Caco-2 (cell line): ENCODE measurements at regions not wholly inside any gene's neighbourhood (a gene's known extent, or its start where the extent isn't known, plus 50 kb on each side); places are given as distances from the start of the nearest gene placed in this dataset.

Experiments used
- BruUV-seq: library from RNA; stranded (reverse); fragments of 400-500 nt; replicated peaks from 2 replicates; lab custom pipeline; 2021; lab: Mats Ljungman, UMichigan
- CTCF ChIA-PET: fragments of 300-600 bp; sonication (Branson Sonifier 250); formaldehyde crosslinking; loops from one replicate; lab custom pipeline; 2022; ENCODE audit warnings: antibody characterized with exemption; lab: Charles Lee
- POLR2A ChIA-PET: fragments of 300-600 bp; sonication (Branson Sonifier 250); formaldehyde crosslinking; loops from one replicate; lab custom pipeline; 2022; ENCODE audit warnings: antibody characterized with exemption; lab: Charles Lee
- DNase-seq, 2 experiments: peaks; one replicate each; pipeline versions ENCODE4 v3.0.0 to v3.0.0-alpha.2; 2020 to 2022
- H3K27me3 ChIP-seq: replicated peaks from 2 replicates; pipeline ENCODE4 v1.6.0; 2011; ENCODE audit warnings: low read length; ENCODE audit not compliant: control insufficient read depth, insufficient read depth
- H3K36me3 ChIP-seq: 2 replicates; pipeline ENCODE4 v1.5.1; 2011; ENCODE audit warnings: low read length; ENCODE audit not compliant: control insufficient read depth, insufficient read depth
- H3K4me1 ChIP-seq: fragments of 250-450 bp; sonication (Bioruptor Pico); 2 replicates; pipeline ENCODE4 v1.5.1; 2020; ENCODE audit warnings: mild to moderate bottlenecking
- H3K4me3 ChIP-seq: 2 replicates; pipeline ENCODE4 v1.5.1; 2011; ENCODE audit warnings: low read depth, mild to moderate bottlenecking, control low read depth, low read length
- H3K9me3 ChIP-seq: fragments of 250-450 bp; sonication (Bioruptor Pico); 2 replicates; pipeline ENCODE4 v1.5.1; 2020; ENCODE audit warnings: mild to moderate bottlenecking, moderate library complexity
- H3K27ac Mint-ChIP-seq: one replicate; pipeline ENCODE4 v1.8.0; 2022; ENCODE audit warnings: mixed read lengths; ENCODE audit not compliant: unreplicated experiment
- H3K27me3 Mint-ChIP-seq: one replicate; pipeline ENCODE4 v1.8.0; 2022; ENCODE audit warnings: mixed read lengths; ENCODE audit not compliant: insufficient read depth, unreplicated experiment
- H3K36me3 Mint-ChIP-seq: one replicate; pipeline ENCODE4 v1.8.0; 2022; ENCODE audit warnings: mild to moderate bottlenecking, mixed read lengths; ENCODE audit not compliant: insufficient read depth, unreplicated experiment
- H3K4me1 Mint-ChIP-seq: one replicate; pipeline ENCODE4 v1.8.0; 2022; ENCODE audit warnings: low read depth, mixed read lengths; ENCODE audit not compliant: unreplicated experiment
- H3K4me3 Mint-ChIP-seq: one replicate; pipeline ENCODE4 v1.8.0; 2022; ENCODE audit warnings: mild to moderate bottlenecking, moderate library complexity, mixed read lengths; ENCODE audit not compliant: unreplicated experiment
- H3K9me3 Mint-ChIP-seq: one replicate; pipeline ENCODE4 v1.8.0; 2022; ENCODE audit warnings: mixed read lengths; ENCODE audit not compliant: unreplicated experiment
- CTCF ChIP-seq, 2 experiments: fragments of 200-600 bp in 1 of 2; IDR thresholded peaks; 1 replicate in 1 of 2; 2 replicates in 1 of 2; pipeline versions ENCODE4 v1.5.1 to v1.8.0; 2011 to 2022; ENCODE audit warnings: antibody characterized with exemption in 1 of 2, control low read depth in 1 of 2, inconsistent platforms in 1 of 2, low read depth in 1 of 2, low read length in 1 of 2, mild to moderate bottlenecking in 1 of 2, moderate library complexity in 1 of 2; ENCODE audit not compliant: insufficient read depth in 1 of 2, severe bottlenecking in 1 of 2, unreplicated experiment in 1 of 2
- intact Hi-C: fragments of 100-400 bp; cut with micrococcal nuclease; formaldehyde crosslinking; loops from one replicate; pipeline ENCODE4 v1.10.0; 2022; ENCODE audit not compliant: unreplicated experiment

GRCh38 chr12:77407931-77408330 is 342.6 kb upstream of the E2F7 start:
- Histone ChIP-seq H3K36me3 (no peaks in the 10 kb centered on the region), H3K4me3 (no peak overlapping the region), H3K27me3 (no peaks in the 10 kb centered on the region), H3K4me1 (no peaks in the 10 kb centered on the region), H3K9me3 (no peaks in the 10 kb centered on the region)
- no TSS peak for BruUV-seq
- H3K4me1 Mint-ChIP-seq: no peaks in the 10 kb centered on the region
- POLR2A ChIA-PET: interaction anchor here (0.7 kb wide), 1 partner anchor 22 kb away, joined by 5 read pairs; no protein-coding TSS in a partner anchor
- H3K27me3 Mint-ChIP-seq: no peaks in the 10 kb centered on the region
- intact Hi-C loops: no loop called here
- no peak for DNase-seq
- CTCF ChIA-PET: no interaction called here
- no peaks in the 10 kb centered on the region for H3K9me3 Mint-ChIP-seq
- no peaks in the 10 kb centered on the region for H3K36me3 Mint-ChIP-seq
- H3K27ac Mint-ChIP-seq: no peak overlapping the region
- no peak overlapping the region for H3K4me3 Mint-ChIP-seq
- no peak for TF ChIP-seq CTCF (IDR thresholded peaks at IDR 0.05; ENCODE audit: insufficient read depth in 1 of 2, low read depth in 1 of 2, low read length in 1 of 2, severe bottlenecking in 1 of 2, unreplicated experiment in 1 of 2)

DNA sequence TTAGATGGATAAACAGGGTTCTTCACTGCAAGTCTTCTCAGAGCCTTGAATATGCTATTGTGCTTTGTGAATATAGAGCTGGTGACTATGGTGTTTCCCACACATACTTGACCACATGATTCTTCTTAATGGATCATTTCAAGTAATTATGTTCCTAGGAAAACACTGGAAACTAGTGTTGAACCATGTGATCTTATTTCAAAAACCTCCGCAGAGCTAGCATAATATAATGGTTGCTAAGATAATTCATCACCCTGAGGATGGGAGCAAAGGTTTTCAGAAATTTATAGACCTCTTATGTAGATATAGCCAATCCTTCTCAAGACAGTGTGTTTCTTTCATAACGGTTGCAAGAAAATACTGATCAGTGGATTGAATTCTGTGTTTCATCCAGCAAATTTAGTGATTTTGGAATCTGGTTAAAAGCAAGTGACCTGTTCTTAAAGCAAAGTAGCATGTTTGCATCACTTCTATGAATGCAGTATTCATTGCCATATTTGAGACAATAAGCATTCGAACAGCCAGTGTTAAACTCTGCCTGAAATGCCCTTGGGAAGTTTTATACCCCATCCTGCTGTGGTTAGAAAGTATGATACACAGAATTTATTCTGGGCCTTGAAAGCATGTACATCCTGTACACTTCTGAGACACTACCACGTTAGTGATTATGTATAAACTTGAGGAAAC is 341.0 kb upstream of the E2F7 start:
- Histone ChIP-seq H3K4me1 (no peaks in the 10 kb centered on the region), H3K4me3 (no peak overlapping the region), H3K9me3 (no peaks in the 10 kb centered on the region), H3K27me3 (no peaks in the 10 kb centered on the region), H3K36me3 (no peaks in the 10 kb centered on the region)
- BruUV-seq: no TSS peak
- ChIA-PET POLR2A (no interaction called here), CTCF (no interaction called here)
- DNase-seq: no peak
- Mint-ChIP-seq H3K4me3 (no peak overlapping the region), H3K27me3 (no peaks in the 10 kb centered on the region), H3K27ac (no peak overlapping the region), H3K9me3 (no peaks in the 10 kb centered on the region), H3K36me3 (no peaks in the 10 kb centered on the region), H3K4me1 (no peaks in the 10 kb centered on the region)
- intact Hi-C loops: no loop called here
- TF ChIP-seq CTCF (IDR thresholded peaks at IDR 0.05; ENCODE audit: insufficient read depth in 1 of 2, low read depth in 1 of 2, low read length in 1 of 2, severe bottlenecking in 1 of 2, unreplicated experiment in 1 of 2): no peak

DNA sequence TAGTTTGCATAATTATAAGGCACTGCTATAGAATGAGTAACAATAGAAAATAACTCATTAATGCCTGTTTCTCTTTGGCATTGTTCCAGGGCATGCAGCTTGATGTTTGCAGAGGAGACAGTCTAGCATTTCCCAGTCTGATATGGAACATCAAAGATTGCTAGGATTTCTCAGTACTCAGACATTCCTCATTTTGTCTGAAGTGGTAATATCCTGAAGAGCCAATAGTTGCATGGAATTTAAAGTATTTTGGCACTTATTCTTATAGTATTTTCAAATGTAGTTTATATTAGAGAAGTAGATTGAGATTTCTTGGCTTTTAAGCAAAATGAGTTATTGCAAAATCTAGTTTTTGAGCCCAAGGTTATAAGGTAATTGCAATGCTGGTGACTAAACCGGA is 337.3 kb upstream of the E2F7 start:
- no peaks in the 10 kb centered on the region for H3K27me3 ChIP-seq
- POLR2A ChIA-PET: no interaction called here
- no peaks in the 10 kb centered on the region for H3K36me3 ChIP-seq
- intact Hi-C loops: no loop called here
- Mint-ChIP-seq H3K27me3 (no peaks in the 10 kb centered on the region), H3K36me3 (no peaks in the 10 kb centered on the region), H3K4me3 (no peak overlapping the region), H3K9me3 (no peaks in the 10 kb centered on the region), H3K27ac (no peak overlapping the region), H3K4me1 (no peaks in the 10 kb centered on the region)
- H3K4me3 ChIP-seq: no peak overlapping the region
- H3K4me1 ChIP-seq: no peaks in the 10 kb centered on the region
- CTCF ChIA-PET: no interaction called here
- BruUV-seq: no TSS peak
- no peak for DNase-seq
- no peaks in the 10 kb centered on the region for H3K9me3 ChIP-seq
- no peak for TF ChIP-seq CTCF (IDR thresholded peaks at IDR 0.05; ENCODE audit: insufficient read depth in 1 of 2, low read depth in 1 of 2, low read length in 1 of 2, severe bottlenecking in 1 of 2, unreplicated experiment in 1 of 2)
